DND-41 (cell line): ENCODE measurements at regions not wholly inside any gene's neighbourhood (a gene's known extent, or its start where the extent isn't known, plus 50 kb on each side); places are given as distances from the start of the nearest gene placed in this dataset.

ENCODE experiments used
- ATAC-seq: fragments of 200-7000 bp; cut with Tn5 transposase; 3 replicates; pipeline ENCODE4 v1.9.1; 2021; ENCODE audit warnings: low read depth; ENCODE audit not compliant: insufficient read depth
- DNase-seq: peaks from one replicate; pipeline ENCODE4 v3.0.0-alpha.2; 2020
- H2AFZ ChIP-seq: 2 replicates; pipeline ENCODE4 v1.6.0; 2012; ENCODE audit warnings: low read depth, low read length
- H3K27ac ChIP-seq: 2 replicates; pipeline ENCODE4 v1.5.1; 2012; ENCODE audit warnings: low read length, inconsistent platforms
- H3K27me3 ChIP-seq: fragments of 200-600 bp; sonication (generic); 2 replicates; pipeline ENCODE4 v1.6.0; 2012; ENCODE audit warnings: low read length, mild to moderate bottlenecking, inconsistent platforms; ENCODE audit not compliant: insufficient read depth, poor library complexity
- H3K36me3 ChIP-seq: 2 replicates; pipeline ENCODE4 v1.5.1; 2012; ENCODE audit warnings: low read length, inconsistent platforms; ENCODE audit not compliant: insufficient read depth
- H3K4me1 ChIP-seq: 2 replicates; pipeline ENCODE4 v1.5.1; 2012; ENCODE audit warnings: mild to moderate bottlenecking, low read length; ENCODE audit not compliant: insufficient read depth
- H3K4me2 ChIP-seq: 2 replicates; pipeline ENCODE4 v1.6.0; 2012; ENCODE audit warnings: mild to moderate bottlenecking, moderate library complexity, low read length, inconsistent platforms; ENCODE audit not compliant: insufficient read depth
- H3K4me3 ChIP-seq, 2 experiments: fragments of 200-600 bp in 1 of 2; shearing (Covaris generic) in 1 of 2; 2 replicates each; pipeline ENCODE4 v1.5.1; 2012 to 2016; ENCODE audit warnings: inconsistent platforms in 2 of 2, low read length in 2 of 2, mild to moderate bottlenecking in 2 of 2, low read depth in 1 of 2, moderate library complexity in 1 of 2
- H3K79me2 ChIP-seq: 2 replicates; pipeline ENCODE4 v1.6.0; 2012; ENCODE audit warnings: low read length, inconsistent platforms; ENCODE audit not compliant: insufficient read depth
- H3K9ac ChIP-seq: 2 replicates; pipeline ENCODE4 v1.6.0; 2012; ENCODE audit warnings: low read depth, mild to moderate bottlenecking, inconsistent platforms, low read length, moderate library complexity
- H3K9me3 ChIP-seq: 2 replicates; pipeline ENCODE4 v1.5.1; 2012; ENCODE audit warnings: low read length, moderate library complexity, mild to moderate bottlenecking, inconsistent platforms; ENCODE audit not compliant: insufficient read depth, severe bottlenecking
- H4K20me1 ChIP-seq: 2 replicates; pipeline ENCODE4 v1.6.0; 2012; ENCODE audit warnings: low read length; ENCODE audit not compliant: insufficient read depth
- CTCF ChIP-seq: IDR thresholded peaks from 2 replicates; pipeline ENCODE4 v1.5.1; 2012; ENCODE audit warnings: borderline replicate concordance, low read length, moderate library complexity, mild to moderate bottlenecking; ENCODE audit not compliant: poor library complexity, severe bottlenecking; ENCODE audit errors: extremely low read depth
- EZH2 ChIP-seq: IDR thresholded peaks from 3 replicates; pipeline ENCODE4 v1.6.1; 2012; ENCODE audit warnings: borderline replicate concordance, low read depth, mild to moderate bottlenecking, moderate library complexity, low read length, inconsistent platforms; ENCODE audit not compliant: severe bottlenecking

- Histone ChIP-seq H3K9ac (no peak overlapping the region), H3K27me3 (no peaks in the 10 kb centered on the region), H3K36me3 (no peaks in the 10 kb centered on the region), H3K79me2 (no peaks in the 10 kb centered on the region), H3K27ac (no peak overlapping the region), H3K4me3 (no peak overlapping the region), H3K4me1 (no peaks in the 10 kb centered on the region), H2AFZ (no peak overlapping the region), H3K4me2 (no peak overlapping the region), H4K20me1 (no peaks in the 10 kb centered on the region), H3K9me3 (peaks cover 12% of the 10 kb centered on the region)
- ATAC-seq = no peak
- DNase-seq = no peak
- TF ChIP-seq EZH2 (no peak), CTCF (no peak)
Observed at GRCh38 chr16:86022381-86022960, 123.5 kb downstream of the IRF8 start.

- no peaks in the 10 kb centered on the region for H3K79me2 ChIP-seq
- H4K20me1 ChIP-seq = no peaks in the 10 kb centered on the region
- H2AFZ ChIP-seq = no peak overlapping the region
- no peaks in the 10 kb centered on the region for H3K27me3 ChIP-seq
- no peaks in the 10 kb centered on the region for H3K4me1 ChIP-seq
- no peak overlapping the region for H3K27ac ChIP-seq
- peaks cover 12% of the 10 kb centered on the region for H3K9me3 ChIP-seq
- H3K36me3 ChIP-seq = no peaks in the 10 kb centered on the region
- no peak overlapping the region for H3K4me2 ChIP-seq
- TF ChIP-seq CTCF = no peak
- no peak for TF ChIP-seq EZH2
- H3K9ac ChIP-seq = no peak overlapping the region
- DNase-seq (no peak), ATAC-seq (no peak)
- H3K4me3 ChIP-seq = no peak overlapping the region
Observed at GRCh38 chr16:86024210-86024609, 125.2 kb downstream of the IRF8 start.

DNA sequence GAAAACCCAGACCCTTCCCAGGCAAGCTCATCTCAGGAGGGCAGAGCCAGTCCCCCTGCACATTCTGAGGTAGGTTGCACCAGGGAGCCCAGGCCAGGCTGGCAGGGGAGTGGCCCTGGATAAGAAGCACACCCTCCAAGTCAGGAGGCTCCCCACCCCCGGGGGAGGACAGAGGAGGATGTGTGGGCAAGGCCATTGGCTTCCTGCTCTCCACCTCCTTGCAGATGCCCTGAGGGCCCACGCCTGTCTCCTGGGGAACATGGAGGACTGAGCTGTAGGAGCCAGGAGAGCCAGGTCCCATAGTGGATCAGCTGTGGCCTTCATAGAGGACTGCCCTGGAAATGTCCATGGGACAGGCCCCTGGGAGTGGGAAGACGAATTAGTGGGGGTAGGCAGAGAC, 126.7 kb downstream of the IRF8 start:
- Histone ChIP-seq H3K4me3 (no peak overlapping the region), H3K27me3 (no peaks in the 10 kb centered on the region), H2AFZ (no peak overlapping the region), H4K20me1 (no peaks in the 10 kb centered on the region), H3K9me3 (peaks cover 12% of the 10 kb centered on the region), H3K27ac (no peak overlapping the region), H3K4me2 (no peak overlapping the region), H3K9ac (no peak overlapping the region), H3K79me2 (no peaks in the 10 kb centered on the region), H3K4me1 (no peaks in the 10 kb centered on the region), H3K36me3 (no peaks in the 10 kb centered on the region)
- no peak for TF ChIP-seq CTCF
- TF ChIP-seq EZH2 = no peak
- DNase-seq = no peak
- ATAC-seq = no peak
